Activated CD4-positive, alpha-beta T cell treated with anti-CD3 and anti-CD28 coated beads for 1 hour (primary cell): ENCODE measurements at regions not wholly inside any gene's neighbourhood (a gene's known extent, or its start where the extent isn't known, plus 50 kb on each side); places are given as distances from the start of the nearest gene placed in this dataset.

Experiments
- DNase-seq: peaks from one replicate; pipeline ENCODE4 v3.0.0-alpha.2; 2020

GRCh38 chr5:71865665-71866320 is 146.7 kb downstream of the CARTPT start:
- no peak for DNase-seq

DNA sequence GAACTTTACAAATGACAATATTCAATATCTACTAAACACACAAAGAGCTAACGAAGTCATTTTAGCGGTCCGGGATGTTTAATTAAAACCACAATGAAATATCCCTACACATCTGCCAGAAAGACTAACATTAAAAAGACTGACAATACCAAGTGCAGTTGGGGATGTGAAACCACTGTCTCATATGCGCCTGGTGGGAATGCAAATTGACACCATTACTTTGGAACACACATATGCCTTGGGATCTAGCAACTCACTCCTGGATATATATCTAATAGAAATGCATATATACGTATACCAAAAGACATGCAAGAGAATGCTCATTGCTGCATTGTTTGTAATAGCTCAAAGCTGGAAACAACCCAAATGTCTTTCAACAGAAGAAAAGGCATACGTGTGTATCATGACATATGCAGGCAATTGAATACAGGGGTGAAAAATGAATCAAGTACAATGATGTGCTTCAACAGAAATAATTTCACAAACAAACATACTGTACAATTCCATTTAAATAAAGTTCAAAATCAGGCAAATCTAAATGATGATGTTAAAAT is 153.3 kb downstream of the CARTPT start:
- DNase-seq = no peak

GRCh38 chr5:71873191-71873591 is 154.1 kb downstream of the CARTPT start:
- no peak for DNase-seq

DNA sequence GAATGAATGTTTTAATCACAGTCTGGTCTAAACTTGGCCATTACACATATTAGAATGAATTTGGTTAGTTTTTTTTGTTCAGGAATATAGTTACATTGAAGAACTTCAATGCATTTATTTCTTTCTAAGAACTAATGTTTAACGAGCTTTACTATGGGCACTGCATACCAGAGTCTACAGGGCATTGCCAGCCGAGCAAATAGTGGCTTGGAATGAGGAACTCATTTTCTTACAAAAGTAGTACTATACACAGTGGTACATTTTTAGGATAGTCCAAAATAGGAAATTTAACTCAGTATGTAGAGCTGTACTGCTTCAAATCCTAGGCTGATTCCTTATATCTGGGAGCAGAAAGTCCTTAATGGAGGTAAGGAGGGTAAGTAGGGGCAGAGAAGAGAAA is 155.4 kb downstream of the CARTPT start:
- no peak for DNase-seq

DNA sequence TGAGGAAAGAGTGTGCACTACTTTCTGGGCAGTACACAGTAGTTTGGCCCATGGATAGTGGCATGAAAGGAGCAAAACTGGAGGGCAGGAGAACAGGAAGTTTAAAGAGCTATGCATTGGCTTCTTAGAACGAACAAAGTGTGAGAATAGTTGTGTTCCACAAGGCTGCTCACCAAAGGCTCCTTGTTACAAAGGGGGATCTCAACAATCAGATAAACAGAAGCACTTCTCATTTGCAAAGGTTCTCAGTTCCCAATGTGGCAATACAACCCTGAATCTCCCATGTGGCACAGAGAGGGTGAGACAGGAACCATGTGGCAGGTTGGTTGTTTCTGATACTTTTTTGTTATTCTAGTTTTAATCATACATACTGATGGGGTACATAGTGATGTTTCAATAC is 158.4 kb downstream of the CARTPT start:
- DNase-seq = no peak

- DNase-seq = no peak
These were observed 161.5 kb downstream of the CARTPT start for GRCh38 chr5:71880536-71880935.

DNA sequence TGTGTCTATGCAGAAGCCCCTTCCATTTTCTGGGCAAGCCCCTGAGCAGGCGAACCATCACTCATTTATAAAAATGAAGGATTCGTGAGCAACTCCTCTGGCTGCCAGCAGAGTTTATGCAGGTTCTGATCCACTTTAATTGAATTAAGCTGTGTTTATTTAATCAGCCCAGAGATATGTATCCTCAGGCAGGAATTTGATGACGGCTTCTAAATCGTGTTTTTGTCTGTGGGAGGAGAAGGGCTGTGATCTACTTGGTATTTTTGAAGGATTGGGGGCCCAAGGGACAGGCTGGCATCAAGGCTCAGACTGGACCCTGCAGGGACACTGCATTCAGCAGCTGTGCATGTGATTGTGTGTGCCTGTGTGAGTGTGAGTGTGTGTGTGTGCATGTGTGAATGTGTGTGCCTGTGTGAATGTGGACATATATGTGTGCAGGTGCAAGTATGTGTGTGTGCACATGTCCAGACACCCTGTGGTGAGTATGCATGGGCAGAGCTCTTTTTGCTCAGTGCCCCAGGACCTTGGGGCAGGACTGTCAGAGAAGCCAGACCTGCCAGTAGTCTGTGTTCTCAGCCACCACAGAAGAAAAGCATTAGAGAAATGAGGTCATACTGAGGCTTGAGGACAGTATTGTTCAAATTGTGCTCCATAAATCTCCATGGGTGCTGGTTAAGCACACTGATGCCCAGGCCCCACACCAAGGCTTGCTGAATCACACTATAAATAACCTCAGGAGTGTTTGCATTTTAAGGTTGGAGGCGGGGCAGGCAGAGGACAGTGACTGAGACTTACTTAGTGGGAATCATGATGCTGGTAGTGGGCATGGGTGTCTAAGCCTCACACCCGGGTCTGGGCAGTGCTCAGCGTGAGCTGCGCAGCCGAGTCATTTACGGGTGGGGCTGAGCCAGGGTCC is 164.0 kb downstream of the CARTPT start:
- no peak for DNase-seq

GRCh38 chr5:71883742-71884103 is 164.6 kb downstream of the CARTPT start:
- no peak for DNase-seq

GRCh38 chr5:71884926-71885325 is 165.9 kb downstream of the CARTPT start:
- no peak for DNase-seq

GRCh38 chr5:71886406-71886805 is 167.3 kb downstream of the CARTPT start:
- DNase-seq = no peak

GRCh38 chr5:71887680-71888079 is 168.6 kb downstream of the CARTPT start:
- no peak for DNase-seq

DNA sequence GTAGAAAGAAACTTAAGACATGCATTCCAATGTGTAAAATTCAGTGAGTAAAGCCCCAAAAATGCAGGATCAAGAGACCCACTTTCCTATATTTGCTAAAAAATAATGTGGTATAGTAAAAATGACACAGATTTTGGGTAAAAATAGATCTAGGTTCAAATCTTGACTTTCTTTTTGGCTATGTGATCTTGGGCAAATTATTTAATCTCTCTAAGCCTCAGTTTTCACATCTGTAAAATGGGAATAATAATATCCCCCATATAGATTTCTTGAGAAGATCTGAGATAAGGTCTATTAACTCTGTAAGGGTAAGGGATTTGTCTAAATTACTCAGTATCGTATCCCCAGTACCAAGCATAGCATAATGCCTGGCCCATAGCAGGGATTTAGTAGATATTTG is 172.3 kb downstream of the CARTPT start:
- no peak for DNase-seq

- no peak for DNase-seq
These were observed 172.8 kb downstream of the CARTPT start for GRCh38 chr5:71891856-71892255.

- DNase-seq = no peak
These were observed 173.7 kb downstream of the CARTPT start for GRCh38 chr5:71892641-71893365.

DNA sequence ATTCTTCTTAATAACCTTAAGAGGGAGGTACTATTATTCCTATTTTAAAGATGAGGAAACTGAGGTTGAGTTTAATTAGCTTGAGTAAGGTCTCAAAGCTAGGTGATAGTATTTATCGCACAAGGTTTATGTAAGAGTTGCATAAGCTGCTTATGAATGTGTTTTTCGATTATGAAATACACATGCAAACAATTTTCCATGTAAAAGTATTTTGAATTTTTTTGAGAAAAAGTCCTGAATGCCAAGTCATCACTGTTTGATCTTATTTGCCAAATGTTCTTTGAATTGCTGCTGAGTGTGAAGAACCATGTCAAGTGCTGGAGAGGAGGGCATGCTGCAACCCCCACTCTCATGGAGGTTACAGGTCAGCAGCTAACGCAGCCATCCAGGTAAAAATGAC is 174.4 kb downstream of the CARTPT start:
- no peak for DNase-seq

DNA sequence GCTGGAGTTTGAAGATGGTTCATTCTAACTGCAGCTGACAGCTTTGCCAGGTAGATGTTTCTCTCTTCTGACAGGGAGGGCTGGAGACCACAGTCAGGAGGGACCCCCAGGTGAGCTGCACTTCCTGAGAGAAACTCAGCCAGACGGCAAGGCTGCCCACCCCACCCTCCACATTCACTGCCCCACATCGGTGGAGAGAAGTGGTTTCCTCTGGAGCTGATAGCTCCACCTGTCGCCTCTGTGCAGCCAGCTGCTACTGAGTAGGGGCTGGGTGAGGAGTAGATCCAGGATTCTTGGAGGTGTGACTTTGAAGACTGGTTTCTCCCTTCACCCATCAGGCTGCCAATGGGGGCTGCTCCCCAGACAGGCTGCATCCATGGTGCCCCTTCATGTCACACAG is 175.0 kb downstream of the CARTPT start:
- no peak for DNase-seq

- DNase-seq = no peak
These were observed 176.5 kb downstream of the CARTPT start for GRCh38 chr5:71895546-71895945.

- no peak for DNase-seq
These were observed 180.8 kb downstream of the CARTPT start for GRCh38 chr5:71899865-71900342.

GRCh38 chr5:71903808-71904207 is 184.7 kb downstream of the CARTPT start:
- DNase-seq = no peak

GRCh38 chr5:71904852-71905251 is 185.8 kb downstream of the CARTPT start:
- DNase-seq = no peak

DNA sequence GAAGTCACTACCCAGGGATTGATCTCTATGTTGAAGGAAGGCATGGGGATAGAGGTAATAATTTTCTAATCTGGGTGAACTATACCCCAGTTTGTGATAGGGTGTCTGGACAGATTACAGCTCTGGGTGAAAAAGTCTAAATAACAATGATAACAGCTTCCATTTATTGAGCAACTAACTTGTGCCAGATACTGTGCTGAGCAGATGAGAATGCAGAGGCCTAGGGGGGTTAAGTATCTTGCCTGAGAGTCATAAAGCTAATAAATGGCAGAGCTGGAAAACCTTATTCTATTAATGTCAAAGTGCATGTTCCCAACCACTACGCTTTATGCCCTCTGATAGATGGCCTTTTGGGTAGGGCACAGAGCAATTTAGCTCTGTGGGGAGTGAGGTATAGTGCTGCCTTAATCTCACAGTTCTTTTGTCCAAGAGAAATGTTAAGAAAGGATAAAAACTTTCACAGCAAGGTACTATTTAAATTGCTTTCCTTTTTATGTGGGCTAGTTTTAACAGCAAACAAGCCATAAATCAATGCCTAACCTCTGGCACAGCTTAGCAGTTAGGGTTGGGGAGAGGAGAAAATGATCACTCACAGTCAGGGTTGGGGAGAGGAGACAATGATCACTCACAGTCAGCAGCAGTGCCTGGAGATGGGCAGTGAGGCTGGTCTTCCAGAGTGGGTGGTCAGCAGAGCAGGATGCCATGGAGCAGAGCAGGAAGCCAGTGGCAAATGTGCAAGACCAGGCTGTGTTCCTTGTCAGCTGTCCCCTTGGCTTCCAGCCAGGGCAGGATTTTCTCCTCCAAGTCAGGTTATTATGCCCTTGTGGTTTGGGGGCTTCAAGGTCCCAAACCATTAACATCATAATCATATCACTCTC is 187.0 kb downstream of the CARTPT start:
- DNase-seq = no peak

DNA sequence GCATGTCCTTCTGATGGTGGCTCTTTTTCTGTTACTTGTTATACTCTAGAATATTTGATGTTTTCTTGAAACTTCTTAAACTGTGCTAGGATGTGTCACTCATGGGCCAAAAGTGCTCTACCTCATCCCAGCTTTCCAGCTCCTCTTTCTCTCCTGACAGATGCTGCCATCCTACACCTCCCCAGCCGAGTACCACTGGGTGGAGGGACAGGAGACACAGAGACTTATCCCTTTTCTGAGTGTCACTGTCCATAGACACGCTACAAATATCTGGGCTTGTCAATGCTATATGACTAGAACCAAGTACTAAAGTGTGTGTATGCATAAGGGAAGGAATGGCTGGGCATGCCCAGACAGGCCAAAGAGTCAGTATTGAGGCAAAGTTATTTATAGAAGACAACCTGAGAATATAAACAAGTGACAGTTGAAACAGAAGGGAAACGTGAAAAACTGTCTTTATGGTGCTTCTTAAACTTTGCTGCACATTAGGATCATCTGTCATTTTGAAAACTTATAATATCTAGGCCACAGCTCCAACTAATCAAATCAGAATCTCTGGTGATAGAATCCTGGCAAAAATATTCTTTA is 188.0 kb downstream of the CARTPT start:
- no peak for DNase-seq
